ENCODE measurements at regions not wholly inside any gene's neighbourhood (a gene's known extent, or its start where the extent isn't known, plus 50 kb on each side); places are given as distances from the start of the nearest gene placed in this dataset.

DNA sequence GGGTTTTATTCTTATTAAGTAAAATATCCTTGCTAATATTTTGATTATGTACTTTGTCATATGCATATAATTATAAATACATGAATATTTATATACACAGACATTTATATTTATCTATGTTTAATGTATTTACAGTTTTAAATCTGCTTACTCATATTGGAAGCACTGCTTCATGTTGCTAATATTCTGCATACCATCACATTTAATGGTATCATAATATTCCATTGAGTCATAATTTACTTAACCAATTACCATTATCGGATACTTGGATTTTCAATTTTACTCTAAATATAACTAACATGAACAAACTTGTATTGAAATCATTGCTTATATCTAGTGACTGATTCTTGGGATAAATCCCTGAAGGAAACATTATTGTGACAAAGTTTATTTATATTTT lies 155.2 kb downstream of the MBL2 start (continued):
- TF ChIP-seq, protein P1, sequence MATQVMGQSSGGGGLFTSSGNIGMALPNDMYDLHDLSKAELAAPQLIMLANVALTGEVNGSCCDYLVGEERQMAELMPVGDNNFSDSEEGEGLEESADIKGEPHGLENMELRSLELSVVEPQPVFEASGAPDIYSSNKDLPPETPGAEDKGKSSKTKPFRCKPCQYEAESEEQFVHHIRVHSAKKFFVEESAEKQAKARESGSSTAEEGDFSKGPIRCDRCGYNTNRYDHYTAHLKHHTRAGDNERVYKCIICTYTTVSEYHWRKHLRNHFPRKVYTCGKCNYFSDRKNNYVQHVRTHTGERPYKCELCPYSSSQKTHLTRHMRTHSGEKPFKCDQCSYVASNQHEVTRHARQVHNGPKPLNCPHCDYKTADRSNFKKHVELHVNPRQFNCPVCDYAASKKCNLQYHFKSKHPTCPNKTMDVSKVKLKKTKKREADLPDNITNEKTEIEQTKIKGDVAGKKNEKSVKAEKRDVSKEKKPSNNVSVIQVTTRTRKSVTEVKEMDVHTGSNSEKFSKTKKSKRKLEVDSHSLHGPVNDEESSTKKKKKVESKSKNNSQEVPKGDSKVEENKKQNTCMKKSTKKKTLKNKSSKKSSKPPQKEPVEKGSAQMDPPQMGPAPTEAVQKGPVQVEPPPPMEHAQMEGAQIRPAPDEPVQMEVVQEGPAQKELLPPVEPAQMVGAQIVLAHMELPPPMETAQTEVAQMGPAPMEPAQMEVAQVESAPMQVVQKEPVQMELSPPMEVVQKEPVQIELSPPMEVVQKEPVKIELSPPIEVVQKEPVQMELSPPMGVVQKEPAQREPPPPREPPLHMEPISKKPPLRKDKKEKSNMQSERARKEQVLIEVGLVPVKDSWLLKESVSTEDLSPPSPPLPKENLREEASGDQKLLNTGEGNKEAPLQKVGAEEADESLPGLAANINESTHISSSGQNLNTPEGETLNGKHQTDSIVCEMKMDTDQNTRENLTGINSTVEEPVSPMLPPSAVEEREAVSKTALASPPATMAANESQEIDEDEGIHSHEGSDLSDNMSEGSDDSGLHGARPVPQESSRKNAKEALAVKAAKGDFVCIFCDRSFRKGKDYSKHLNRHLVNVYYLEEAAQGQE (IDR thresholded peaks at IDR 0.05; ENCODE audit: low read depth): no peak
- TF ChIP-seq EGR1 (IDR thresholded peaks at IDR 0.05; ENCODE audit: low read depth): no peak
- TF ChIP-seq SP1 (IDR thresholded peaks at IDR 0.05; ENCODE audit: low read depth): no peak
- TF ChIP-seq, protein P2, sequence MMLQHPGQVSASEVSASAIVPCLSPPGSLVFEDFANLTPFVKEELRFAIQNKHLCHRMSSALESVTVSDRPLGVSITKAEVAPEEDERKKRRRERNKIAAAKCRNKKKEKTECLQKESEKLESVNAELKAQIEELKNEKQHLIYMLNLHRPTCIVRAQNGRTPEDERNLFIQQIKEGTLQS (IDR thresholded peaks at IDR 0.05): no peak

DNA sequence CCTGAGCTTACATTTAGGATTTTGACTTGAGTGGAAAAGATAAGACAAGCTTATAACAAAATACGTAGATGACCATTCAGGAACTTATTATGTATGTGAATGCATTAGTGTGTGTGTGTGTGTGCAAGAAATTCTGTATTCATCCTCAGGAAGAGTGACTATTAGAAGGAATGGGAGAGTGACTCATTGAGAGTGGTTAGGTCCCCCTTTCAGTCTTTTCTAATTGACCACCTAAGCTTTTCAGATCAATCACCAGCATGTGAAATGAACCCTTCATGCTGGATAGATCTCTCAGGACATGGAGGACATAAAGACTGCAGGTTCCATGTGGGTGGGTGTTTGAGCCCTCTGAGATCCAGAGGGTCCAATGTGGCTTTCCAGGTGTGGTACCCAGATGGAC lies 153.5 kb downstream of the MBL2 start:
- no peaks in the 10 kb centered on the region for H4K20me1 ChIP-seq (ENCODE audit: insufficient read depth)
- DNase-seq (ENCODE audit: low read depth, low spot score) (no peak), ATAC-seq (no peak)
- H3K9ac ChIP-seq (ENCODE audit: low read length): no peak overlapping the region
- H3K9me3 ChIP-seq (ENCODE audit: control insufficient read depth in 1 of 2, insufficient read depth in 1 of 2, low read depth in 1 of 2, low read length in 2 of 2): no peaks in the 10 kb centered on the region
- no TSS peak for BruUV-seq (replicated peaks)
- no peaks in the 10 kb centered on the region for H3K27me3 ChIP-seq (ENCODE audit: insufficient read depth, low read length)
- H3K4me2 ChIP-seq (ENCODE audit: low read length): no peak overlapping the region
- no peaks in the 10 kb centered on the region for H3K9me2 ChIP-seq (ENCODE audit: insufficient read depth)
- H3K4me3 ChIP-seq (replicated peaks in 1 of 2; ENCODE audit: low read depth in 1 of 2, low read length in 2 of 2): no peak overlapping the region
- ChIA-PET RAD21 (ENCODE audit: low non-redundant PET in 1 of 2, low total read pairs in 2 of 2, uncharacterized antibody in 2 of 2, unreplicated experiment in 2 of 2) (no interaction called here), POLR2A (no interaction called here), CTCF (no interaction called here)
- no peaks in the 10 kb centered on the region for H3K4me1 ChIP-seq (ENCODE audit: control insufficient read depth in 1 of 2, insufficient read depth in 2 of 2, low read length in 2 of 2)
- H3K27ac ChIP-seq (ENCODE audit: low read depth, low read length): no peak overlapping the region
- no peaks in the 10 kb centered on the region for H3K79me2 ChIP-seq (ENCODE audit: insufficient read depth, low read length)
- H2AFZ ChIP-seq (ENCODE audit: low read depth, low read length, poor library complexity, severe bottlenecking): no peak overlapping the region
- intact Hi-C loops (cut with micrococcal nuclease): no loop called here
- TF ChIP-seq CEBPB (IDR thresholded peaks at IDR 0.05; ENCODE audit: low read depth) (no peak), CBX3 (IDR thresholded peaks at IDR 0.05; ENCODE audit: low read depth) (no peak), YY1 (IDR thresholded peaks at IDR 0.05; ENCODE audit: extremely low read depth, insufficient replicate concordance, low read depth, low read length) (no peak), EZH2phosphoT487 (IDR thresholded peaks at IDR 0.05; ENCODE audit: borderline replicate concordance) (no peak), EZH2 (IDR thresholded peaks at IDR 0.05) (no peak)
- TF ChIP-seq, protein P1 (IDR thresholded peaks at IDR 0.05; ENCODE audit: low read depth): no peak
- TF ChIP-seq, protein P3, sequence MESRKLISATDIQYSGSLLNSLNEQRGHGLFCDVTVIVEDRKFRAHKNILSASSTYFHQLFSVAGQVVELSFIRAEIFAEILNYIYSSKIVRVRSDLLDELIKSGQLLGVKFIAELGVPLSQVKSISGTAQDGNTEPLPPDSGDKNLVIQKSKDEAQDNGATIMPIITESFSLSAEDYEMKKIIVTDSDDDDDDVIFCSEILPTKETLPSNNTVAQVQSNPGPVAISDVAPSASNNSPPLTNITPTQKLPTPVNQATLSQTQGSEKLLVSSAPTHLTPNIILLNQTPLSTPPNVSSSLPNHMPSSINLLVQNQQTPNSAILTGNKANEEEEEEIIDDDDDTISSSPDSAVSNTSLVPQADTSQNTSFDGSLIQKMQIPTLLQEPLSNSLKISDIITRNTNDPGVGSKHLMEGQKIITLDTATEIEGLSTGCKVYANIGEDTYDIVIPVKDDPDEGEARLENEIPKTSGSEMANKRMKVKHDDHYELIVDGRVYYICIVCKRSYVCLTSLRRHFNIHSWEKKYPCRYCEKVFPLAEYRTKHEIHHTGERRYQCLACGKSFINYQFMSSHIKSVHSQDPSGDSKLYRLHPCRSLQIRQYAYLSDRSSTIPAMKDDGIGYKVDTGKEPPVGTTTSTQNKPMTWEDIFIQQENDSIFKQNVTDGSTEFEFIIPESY (IDR thresholded peaks at IDR 0.05; ENCODE audit: extremely low read depth, insufficient replicate concordance, low read length): no peak
- TF ChIP-seq, protein P2 (IDR thresholded peaks at IDR 0.05): no peak
- no peaks in the 10 kb centered on the region for H3K36me3 ChIP-seq (ENCODE audit: control insufficient read depth in 1 of 2, insufficient read depth in 2 of 2, low read length in 2 of 2)

All from HCT116 (cell line).